Loucy (cell line): ENCODE measurements at regions not wholly inside any gene's neighbourhood (a gene's known extent, or its start where the extent isn't known, plus 50 kb on each side); places are given as distances from the start of the nearest gene placed in this dataset.
"Not testable (repeated sequence)": the region's sequence is repeated elsewhere in the genome, so short reads cannot be mapped to it uniquely, and the experiment has no call there.

Experiments
- EZH2phosphoT487 ChIP-seq: fragments of 200-600 bp; IDR thresholded peaks from 2 replicates; pipeline ENCODE4 v1.6.1; 2018; ENCODE audit warnings: antibody characterized with exemption, mild to moderate bottlenecking, moderate library complexity, borderline replicate concordance
- TF ChIP-seq, protein P1 (sequence below): fragments of 200-600 bp; sonication (generic); conservative IDR thresholded peaks from 2 replicates; pipeline ENCODE4 v1.5.1; 2014; ENCODE audit warnings: mild to moderate bottlenecking, antibody characterized with exemption, low read length

DNA sequence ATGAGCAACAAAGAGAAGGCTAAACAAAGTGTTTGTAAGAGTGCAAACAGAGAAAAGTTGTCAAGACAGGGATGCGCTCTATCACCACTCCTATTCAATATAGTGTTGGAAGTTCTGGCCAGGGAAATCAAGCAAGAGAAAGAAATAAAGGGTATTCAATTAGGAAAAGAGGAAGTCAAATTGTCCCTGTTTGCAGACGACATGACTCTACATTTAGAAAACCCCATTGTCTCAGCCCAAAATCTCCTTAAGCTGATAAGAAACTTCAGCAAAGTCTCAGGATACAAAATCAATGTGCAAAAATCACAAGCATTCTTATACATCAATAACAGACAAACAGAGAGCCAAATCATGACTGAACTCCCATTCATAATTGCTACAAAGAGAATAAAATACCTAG, 143.4 kb upstream of the POGK start:
- TF ChIP-seq, protein P1, sequence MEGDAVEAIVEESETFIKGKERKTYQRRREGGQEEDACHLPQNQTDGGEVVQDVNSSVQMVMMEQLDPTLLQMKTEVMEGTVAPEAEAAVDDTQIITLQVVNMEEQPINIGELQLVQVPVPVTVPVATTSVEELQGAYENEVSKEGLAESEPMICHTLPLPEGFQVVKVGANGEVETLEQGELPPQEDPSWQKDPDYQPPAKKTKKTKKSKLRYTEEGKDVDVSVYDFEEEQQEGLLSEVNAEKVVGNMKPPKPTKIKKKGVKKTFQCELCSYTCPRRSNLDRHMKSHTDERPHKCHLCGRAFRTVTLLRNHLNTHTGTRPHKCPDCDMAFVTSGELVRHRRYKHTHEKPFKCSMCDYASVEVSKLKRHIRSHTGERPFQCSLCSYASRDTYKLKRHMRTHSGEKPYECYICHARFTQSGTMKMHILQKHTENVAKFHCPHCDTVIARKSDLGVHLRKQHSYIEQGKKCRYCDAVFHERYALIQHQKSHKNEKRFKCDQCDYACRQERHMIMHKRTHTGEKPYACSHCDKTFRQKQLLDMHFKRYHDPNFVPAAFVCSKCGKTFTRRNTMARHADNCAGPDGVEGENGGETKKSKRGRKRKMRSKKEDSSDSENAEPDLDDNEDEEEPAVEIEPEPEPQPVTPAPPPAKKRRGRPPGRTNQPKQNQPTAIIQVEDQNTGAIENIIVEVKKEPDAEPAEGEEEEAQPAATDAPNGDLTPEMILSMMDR: not testable (repeated sequence)
- not testable (repeated sequence) for TF ChIP-seq EZH2phosphoT487
